ENCODE measurements at regions not wholly inside any gene's neighbourhood (a gene's known extent, or its start where the extent isn't known, plus 50 kb on each side); places are given as distances from the start of the nearest gene placed in this dataset.

DNA sequence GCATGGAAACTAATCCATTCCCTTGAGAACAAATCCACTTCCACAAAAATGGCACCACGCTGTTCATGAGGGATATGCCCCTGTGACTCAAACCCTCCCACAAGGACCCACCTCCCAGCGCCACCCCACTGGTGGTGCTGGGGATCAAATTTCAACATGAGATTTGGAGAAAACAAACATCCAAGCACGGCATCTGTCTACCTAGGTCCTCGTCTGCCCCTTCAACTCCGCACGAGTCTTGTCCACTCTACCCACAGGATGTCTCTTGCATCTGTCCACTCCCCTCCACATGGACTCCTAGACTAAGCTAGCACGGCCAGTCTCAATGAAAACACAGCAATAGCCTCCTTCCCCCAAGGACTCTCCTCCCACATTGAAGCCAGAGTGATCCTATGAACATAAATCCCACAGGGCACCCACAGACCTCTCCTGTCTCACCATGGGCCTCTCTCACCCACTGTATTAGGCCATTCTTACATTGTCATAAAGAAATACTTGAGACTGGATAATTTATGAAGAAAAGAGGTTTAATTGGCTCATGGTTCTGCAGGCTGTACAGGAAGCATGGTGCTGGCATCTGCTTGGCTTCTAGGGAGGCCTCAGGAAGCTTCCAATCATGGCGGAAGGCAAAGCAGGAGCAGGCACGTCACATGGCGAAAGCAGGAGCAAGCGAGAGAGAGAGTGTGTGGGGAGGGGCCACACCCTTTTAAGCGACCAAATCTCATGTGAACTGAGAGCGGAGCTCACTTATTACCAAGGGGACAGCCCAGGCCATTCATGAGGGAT lies 101.4 kb downstream of the TOMM20 start:
- DNase-seq (ENCODE audit: low read depth), result no peak

DNA sequence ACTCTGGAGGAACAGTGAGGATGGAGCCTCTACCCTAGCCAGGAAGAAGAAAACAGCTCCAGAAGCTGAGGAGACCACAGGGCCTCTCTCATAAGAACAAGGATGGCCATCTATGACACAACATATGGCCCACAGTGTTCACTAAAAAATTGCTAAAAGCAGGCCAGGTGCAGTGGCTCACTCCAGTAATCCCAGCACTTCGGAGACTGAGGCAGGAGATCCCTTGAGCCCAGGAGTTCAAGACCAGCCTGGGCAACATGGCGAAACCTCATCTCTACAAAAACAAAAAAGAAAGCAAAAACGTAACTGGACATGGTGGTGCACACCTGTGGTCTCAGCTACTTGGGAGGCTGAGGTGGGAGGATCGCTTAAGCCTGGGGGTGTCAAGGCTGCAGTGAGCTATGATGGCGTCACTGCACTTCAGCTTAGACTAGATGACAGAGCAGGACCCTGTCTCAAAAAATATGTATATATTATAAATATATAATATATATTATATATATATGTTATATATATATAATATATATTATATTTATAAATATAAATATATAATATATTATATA lies 103.1 kb downstream of the TOMM20 start:
- DNase-seq (ENCODE audit: low read depth), result no peak

DNA sequence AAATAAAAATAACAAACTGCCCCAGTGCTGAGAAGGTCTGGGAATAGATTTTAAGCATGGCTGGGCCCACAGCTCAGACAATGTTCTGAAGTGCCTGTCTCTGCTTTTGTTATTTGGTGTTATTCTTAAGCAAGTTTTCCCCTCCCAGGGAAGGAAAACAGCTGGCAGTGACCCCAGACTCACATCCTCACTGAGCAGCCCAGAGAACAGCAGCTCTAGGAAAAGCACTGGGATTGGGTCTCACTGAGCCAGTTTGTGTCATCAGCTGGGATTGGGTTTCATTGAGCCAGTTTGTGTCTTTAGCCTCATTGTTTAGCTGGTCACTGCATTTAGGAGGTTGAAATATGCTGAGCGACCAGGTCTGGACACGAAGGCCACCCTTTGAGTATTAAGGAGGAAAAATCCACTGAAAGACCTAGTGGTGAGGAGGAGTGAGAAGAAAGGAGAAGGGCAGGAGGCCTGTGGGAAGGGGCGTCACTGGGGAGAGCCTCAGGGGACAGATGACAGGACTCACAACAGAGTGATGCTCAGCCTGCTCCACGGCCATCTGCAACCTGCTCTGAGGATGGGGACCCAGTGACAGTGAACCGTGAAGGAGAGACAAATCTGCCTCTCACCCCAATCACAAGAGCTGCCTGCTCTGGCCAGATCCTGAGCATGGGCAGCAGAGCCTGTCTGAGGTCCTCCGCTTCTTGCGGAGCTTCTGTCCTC lies 103.8 kb downstream of the TOMM20 start:
- DNase-seq (ENCODE audit: low read depth), result no peak

DNA sequence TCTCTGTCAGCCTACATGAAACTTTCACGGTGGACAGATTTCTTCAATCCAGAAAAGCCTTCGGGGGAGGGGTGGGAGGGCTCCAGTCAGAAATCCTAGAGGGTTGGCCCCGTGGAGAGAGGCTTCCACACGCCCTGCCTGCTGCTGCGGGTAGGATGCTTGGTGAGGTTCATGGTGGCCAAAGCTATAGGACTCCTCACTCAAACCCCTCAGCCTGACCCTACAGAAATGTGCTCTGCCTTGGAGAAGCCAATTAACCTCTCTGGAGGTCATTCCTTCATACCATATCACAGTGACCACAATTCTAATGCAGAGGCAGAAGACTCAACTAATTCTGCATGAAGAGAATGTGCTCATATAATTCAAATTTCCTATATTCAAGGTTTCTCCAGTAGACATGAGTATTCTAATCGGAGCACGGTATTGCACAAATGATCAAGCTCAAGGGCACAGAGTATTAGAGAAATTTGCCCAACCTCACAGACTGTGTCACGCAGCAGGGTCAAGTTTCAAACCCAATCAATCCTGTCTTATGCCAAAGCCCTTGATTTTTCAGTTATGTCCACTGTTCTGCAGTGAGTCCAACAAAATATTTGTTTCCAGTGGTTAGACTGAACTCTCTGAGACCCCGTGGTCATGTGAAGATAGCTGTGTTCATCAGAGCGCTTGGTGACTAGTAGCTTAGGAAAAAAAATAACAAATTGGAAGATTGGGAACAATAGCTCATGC lies 104.8 kb downstream of the TOMM20 start:
- DNase-seq (ENCODE audit: low read depth), result no peak

DNA sequence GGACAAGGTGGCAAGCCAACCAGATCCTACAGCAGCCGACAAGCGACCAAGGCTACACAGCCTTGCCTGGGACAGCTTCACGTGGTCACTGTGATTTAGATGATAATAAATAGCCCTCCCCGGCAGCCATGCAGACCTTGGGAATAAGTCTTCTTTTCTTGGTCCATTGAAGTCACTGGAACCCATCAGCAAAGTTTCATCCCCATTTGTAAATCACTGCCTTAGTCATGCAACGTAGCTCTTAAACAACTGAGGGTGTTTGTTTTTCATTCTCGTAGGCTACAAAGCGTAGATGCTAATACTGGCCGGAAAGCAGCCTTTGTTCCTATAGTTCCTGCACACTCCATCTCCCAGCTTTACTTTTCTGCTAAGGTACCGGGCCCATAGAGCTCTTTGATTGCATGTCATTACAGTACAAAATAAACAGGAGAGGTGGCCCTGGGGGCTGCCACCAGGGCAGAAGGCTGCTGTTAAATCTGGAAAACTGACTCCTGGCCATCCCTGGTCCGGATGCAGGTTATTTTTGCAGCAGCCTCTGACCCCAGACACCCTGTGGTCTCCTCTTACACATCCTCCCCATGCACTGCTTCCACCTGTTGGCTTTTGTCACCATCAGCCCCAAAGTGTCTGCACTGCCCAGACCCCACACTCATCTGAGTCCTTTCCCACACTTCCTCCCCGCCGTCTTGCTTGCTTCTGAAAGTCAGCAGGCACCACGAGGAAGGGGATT lies 105.5 kb downstream of the TOMM20 start:
- no peak for DNase-seq (ENCODE audit: low read depth)

DNA sequence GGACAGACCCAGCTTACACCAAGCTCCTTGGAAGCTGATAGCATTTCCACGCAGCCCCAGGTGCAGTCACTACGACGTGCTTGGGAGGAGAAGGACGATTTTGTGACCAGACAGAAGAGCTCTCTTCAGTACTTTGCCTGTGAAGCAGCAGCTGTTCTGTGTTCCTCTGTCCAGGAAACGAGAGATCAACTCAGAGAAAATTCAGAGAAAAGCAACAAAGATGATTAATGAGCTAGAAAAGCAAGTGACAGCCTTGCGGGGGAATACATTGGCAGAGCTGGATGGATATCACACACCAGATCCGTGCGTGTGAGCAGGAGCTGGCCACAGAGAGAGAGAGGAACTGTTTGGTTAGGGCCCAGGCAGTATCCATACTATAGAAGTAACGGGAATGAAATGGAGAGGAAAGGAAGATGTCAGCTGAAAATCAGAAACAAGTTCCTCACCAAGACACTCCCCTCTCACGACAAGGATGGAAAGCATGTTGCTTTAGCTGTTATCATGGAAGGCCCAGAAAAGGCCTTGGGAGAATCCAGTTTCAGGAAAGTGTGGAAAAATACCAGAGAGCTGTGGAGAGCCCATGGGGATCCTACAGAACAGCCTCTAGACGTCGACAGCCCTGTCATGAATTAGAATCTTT lies 106.2 kb downstream of the TOMM20 start:
- DNase-seq (ENCODE audit: low read depth), result no peak

DNA sequence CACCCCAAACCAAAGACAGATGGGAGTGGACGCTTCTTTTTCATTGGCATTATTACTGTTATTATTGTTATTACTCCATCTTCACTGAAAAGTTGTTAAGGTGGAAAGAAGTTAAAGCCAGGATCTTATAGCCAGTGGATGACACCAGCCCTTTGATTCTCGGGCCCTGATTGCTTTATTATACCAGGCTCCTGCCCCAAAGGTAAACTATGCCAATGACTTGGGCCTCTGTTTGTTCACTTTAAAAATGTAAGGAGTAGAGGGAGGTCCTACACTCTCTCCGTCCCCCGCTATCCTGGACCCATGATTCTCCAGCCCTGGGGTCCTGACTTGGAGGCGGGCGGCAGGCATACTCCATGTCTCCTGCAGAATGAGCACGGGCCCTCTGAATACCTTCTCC lies 106.8 kb downstream of the TOMM20 start:
- DNase-seq (ENCODE audit: low read depth), result no peak

DNA sequence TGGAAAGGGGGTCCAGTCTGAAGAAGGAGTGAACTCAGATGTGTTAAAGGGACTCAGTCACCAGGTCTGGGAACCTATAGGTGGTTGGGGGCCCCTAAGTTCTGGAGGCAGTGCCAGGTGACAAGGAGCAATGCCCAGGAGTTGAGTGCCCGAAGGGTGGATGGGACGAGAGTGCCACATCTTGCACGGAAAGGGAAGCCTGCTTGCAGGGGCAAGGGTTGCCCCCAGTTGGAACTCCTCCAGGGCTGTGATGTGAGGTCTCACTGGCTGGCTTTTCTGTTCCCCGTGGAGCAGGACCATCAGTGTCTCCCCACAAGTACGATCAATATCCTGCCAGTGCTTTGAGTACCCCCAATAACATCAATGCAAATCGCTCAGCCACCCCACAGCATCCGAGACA lies 107.3 kb downstream of the TOMM20 start:
- DNase-seq (ENCODE audit: low read depth), result no peak

DNA sequence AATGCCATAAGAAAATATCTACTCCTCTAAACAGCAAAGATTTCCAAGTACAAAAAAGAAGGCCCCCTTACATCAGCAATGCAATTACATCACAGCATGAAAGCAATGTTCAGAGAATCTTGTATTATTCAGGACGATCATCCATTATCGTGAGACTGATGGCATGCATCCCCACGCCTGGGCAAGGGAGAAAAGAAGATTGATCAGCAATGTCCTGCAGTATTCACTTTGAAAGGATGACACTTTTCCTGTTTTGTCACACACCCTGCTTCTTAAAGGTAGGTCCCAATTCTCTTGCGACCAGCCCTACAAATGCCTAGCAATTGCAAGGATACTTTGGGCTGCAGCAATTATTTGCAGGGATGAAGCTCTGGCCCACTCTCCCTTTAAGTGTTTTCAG lies 108.7 kb downstream of the TOMM20 start:
- DNase-seq (ENCODE audit: low read depth), result no peak

DNA sequence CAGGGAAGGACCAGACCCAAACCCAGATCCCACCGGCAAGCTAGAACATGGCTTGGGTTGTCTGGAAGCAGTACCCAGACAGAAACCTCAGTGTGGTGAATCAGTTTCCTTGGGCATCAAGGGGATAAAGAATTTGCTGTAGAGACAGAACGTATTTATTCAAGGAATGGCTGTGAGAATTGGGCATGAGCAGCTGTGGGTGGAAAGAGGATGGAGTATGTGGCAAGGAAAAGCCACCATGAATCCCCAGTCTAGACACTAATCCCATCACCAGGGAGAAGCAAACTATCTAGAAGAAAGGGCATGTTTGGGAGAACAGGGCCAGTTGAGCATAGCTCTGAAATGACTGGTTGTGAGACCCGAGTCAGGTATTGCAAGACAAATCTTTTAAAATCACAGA lies 109.2 kb downstream of the TOMM20 start:
- DNase-seq (ENCODE audit: low read depth), result no peak

DNA sequence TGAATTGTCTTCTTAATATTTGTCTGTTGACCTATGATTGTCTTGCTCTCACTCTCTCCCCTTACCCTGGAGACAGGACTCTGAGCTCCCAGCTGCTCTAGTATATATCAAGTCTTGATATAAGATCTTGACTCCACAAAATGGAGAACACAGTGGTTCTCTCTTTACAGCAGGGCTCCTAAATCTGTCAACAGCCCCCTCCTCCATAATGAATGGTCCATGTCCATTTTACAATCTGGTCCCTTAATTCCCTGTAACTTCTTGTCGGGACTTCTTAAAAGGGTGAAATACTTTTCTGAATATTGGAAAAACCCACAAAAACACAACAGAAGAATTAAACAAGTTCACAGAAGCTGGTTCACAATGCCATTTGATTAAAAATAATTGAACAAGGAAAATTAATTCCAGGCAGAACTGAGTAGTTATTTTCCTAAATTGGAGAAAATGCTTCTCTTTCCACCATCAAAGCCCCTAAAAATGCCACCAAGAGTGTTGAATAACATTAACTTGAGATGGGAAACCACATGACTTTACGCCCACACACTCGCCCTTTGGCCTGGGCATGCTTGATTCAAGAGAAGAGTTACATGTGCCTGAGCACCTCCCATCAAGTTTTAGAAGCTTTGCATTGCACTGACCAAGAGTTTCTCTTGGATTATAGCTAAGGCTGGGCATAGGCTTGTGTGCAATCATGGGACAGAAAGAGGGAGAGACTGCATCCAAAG lies 109.8 kb downstream of the TOMM20 start:
- no peak for DNase-seq (ENCODE audit: low read depth)

DNA sequence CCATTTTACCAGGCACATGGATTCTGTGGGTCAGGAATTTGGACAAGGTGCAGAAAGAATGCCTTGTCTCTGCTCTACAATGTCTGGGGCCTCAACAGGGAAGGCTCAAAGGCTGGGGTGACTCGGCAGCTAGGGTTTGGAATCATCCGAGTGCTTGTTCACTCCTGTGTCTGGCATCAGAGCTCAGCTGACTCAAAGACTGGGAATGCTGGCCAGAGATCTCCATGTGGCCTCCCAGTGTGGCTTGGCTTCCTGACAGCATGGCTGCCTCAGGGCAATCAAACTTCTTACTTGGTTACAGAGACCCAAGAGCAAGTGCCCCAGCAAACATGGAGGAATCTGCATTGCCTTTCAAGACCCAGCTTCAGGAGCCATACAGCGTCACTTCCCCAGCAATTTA lies 110.5 kb downstream of the TOMM20 start:
- peak; percentile 83 for DNase-seq (ENCODE audit: low read depth)

DNA sequence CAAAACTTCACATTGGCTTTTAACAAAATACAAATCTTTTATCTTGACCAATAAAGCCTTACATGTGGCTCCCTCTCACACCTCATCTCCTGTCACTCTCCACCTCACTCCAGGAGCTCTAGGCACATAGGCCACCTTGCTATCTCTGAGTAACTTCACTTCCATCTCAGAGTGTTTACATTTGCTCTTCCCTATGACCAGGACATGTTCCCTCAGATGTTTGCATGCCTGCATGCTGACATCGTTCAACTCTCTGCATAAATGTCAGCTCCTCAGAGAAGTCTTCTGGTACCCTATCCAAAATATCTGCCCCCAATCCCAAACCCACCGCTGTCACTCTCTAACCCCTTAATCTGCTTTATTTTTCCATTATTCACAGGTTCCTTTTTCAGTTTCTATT lies 110.9 kb downstream of the TOMM20 start:
- DNase-seq (ENCODE audit: low read depth), result no peak

DNA sequence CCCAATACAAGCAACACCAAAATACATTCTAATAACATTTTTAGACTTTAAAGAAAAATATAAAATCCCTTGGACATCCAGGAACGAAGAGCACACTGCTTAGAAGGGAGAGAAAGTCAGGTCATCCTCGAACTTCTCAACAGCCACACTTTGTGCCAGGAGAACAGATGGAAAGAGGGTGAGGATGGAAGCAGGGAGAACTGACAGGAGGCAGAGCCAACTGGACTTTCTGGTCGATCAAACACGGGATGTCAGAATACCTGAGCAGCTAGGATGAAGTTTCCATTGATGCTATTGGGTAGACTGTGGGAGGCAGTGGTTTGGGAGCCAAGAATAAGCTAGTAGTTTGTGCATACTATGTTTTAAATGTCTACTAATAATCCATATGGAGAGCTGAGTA lies 111.4 kb downstream of the TOMM20 start:
- DNase-seq (ENCODE audit: low read depth), result no peak

DNA sequence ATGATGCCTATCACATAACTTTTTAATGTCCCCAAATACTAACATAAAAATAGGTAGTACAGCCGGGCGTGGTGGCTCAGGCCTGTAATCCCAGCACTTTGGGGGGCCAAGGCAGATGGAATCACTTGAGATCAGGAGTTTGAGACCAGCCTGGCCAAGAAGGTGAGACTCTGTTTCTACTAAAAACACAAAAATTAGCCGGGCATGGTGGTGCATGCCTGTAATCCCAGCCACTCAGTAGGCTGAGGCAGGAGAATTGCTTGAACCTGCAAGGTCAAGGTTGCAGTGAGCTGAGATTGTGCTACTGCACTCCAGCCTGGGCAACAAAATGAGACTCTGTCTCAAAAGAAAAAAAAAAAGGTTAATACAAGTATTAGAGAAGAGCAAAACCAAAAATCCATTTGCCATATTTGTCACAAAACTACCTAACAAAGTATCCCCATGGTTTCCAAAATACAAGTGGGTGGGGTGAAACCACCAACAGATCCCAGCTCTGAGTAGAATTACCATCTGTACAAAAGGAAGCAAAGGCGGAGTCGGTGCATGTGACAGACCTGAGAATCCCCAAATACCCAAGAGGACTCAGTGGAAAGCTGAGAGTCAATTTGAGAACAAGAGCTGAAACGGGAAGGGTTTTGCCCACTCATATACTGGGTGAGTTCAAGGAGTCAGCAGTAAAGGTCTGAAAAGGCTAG lies 113.2 kb downstream of the TOMM20 start:
- no peak for DNase-seq (ENCODE audit: low read depth)

DNA sequence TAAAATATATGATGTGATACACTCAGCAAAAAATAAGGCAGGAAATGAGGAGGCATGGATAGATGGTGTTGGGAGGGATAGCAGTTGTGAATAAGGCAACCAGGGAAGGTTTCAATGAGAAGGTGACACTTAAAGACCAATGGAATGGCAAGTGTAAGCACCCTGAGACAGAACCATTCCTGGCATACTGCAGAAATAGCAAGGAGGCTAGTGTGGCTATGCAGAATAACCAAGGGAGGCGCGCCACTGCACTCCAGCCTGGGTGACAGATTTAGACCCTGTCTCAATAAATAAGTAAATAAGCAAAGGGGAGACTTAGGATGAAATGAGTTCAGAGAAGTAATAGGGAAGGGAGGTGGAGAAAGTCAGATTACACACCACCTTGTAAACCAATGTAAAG lies 113.9 kb downstream of the TOMM20 start:
- DNase-seq (ENCODE audit: low read depth), result no peak

DNA sequence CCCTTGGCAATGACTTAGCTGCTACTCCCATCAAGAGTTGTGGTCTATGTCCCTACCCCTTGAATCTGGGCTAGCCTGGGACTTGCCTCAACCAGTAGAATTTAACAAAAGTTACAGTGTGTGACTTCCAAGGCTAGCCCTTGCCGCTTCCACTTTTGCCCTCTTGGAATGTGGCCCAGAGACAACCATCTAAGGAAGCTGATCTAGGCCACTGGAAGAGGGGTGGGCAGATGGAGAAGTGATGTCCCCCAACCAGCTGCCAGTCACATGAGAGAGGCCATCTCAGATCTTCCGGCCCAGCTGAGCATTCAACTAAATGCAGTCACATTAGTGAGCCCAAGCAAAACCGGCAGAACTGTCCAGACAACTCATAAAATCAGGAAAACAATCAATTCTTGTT lies 115.1 kb downstream of the TOMM20 start:
- no peak for DNase-seq (ENCODE audit: low read depth)

DNA sequence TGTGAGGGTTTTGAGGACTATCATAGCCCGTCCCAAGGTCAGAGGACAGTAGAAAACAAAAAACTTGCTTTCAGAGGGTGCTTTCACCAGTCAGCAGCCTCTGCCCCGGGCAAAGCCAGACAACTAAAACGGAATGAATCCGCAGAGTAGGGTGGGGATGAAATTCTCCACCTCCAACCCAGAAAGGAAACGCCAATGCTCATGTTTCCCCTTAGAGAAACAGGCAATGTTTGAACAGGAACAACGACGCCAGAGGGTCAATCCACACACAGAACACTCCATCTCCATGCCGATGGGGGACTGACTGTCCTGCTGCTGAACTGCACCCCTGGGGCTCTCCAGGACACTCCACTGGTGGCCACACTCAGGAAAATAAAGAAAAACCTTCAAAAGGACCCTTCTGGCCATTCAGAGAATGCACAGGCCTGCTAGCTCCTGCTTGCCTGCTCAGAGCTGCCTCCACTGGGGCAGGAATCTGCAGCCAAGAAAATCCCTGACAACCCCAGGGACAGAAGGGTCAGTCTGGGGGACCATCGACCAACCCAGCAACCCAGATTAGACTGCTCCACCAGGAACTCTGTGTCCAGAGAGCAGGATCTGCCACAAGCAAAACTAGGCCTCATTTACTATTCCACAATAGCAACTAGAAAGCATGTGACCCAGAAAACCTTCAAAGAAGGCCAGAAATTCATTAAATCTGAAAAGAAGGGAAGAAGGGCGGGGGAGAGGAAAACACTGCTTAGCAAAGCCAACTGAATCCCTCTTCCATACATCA lies 116.0 kb downstream of the TOMM20 start:
- DNase-seq (ENCODE audit: low read depth), result no peak

DNA sequence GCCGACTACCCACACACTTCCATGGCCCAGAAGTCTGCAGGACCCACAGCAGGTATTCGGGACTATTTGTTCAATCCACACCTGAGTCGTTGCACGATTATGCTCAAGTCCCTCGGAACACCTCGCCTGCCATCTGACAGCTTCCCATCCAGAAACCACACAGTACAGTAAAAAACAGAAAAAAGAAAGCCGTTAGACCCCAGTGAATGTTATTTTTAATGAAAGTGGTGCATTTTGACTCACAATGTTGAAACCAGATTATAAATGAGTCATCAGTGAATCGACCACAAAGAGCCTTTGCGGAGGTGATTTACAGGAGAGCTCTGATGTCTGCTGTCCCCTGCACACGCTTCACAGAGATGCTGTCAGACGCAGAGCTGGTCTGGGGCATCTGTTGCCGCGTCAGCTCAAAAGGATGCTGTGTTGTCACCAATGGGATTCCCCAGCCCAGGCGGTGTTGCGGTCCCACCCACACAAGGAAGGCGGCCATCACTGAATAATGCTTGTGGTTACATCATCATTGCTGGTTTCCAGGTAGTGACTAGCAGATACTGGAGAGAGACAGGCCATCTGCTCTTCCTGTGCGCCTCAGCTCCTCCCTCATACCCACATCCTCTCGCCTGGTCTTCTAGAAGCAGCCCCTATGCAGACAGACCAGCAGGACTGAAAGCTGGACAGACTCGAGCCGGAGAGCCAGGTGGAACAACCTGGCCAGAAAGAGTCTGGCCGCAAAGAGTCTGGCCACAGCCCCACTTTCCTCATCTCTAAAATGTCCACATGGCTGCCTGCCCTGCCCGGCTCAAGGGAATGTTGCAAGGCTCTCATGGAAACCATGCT lies 116.8 kb downstream of the TOMM20 start:
- DNase-seq (ENCODE audit: low read depth), result peak; percentile 77

All from fibroblast of the conjunctiva (primary cell).